Lower leg skin (tissue), 4 donors: ENCODE measurements at regions not wholly inside any gene's neighbourhood (a gene's known extent, or its start where the extent isn't known, plus 50 kb on each side); places are given as distances from the start of the nearest gene placed in this dataset.
A peak's percentile ranks its signal among the peaks of the same experiment; 100 is the strongest.

Source experiments
- DNase-seq, 2 donors: peaks; one replicate each; pipeline ENCODE4 v3.0.0-alpha.2; 2019; ENCODE audit warnings: low spot score in 2 of 2
- H3K4me3 ChIP-seq: fragments of 200-600 bp; sonication (generic); 2 replicates; pipeline ENCODE4 v1.5.1; 2017; ENCODE audit warnings: mild to moderate bottlenecking, low read depth; ENCODE audit not compliant: poor library complexity, severe bottlenecking
- CTCF ChIP-seq, 3 donors: fragments of 450-650 bp; IDR thresholded peaks; one replicate each; pipeline ENCODE4 v1.5.1; 2016; ENCODE audit warnings: antibody characterized with exemption in 3 of 3, mild to moderate bottlenecking in 3 of 3, moderate library complexity in 2 of 3
- POLR2A ChIP-seq, 2 donors: fragments of 450-650 bp; IDR thresholded peaks; one replicate each; pipeline ENCODE4 v1.6.1; 2016 to 2017; ENCODE audit warnings: antibody characterized with exemption in 2 of 2, mild to moderate bottlenecking in 1 of 2, moderate library complexity in 1 of 2
- WGBS, 2 donors: methylation state at CpG; one replicate each; pipeline ENCODE4 v1.1.5; 2018; 5-methylcytosine and 5-hydroxymethylcytosine counted together
- intact Hi-C: fragments of 100-400 bp; cut with DNase I; formaldehyde crosslinking; loops from one replicate; pipeline ENCODE4 v1.15.0; 2023; ENCODE audit warnings: low total_unique reads

GRCh38 chr2:239724851-239725550 lies 300.1 kb downstream of the NDUFA10 start:
- H3K4me3 ChIP-seq, result no peak overlapping the region
- peak in 1 of 2 donors; percentile 76 for DNase-seq
- TF ChIP-seq POLR2A (IDR thresholded peaks at IDR 0.05) (no peak), CTCF (IDR thresholded peaks at IDR 0.05) (no peak)
- intact Hi-C loops, result no loop called here
- 63% methylated on average over 11 to 14 of the region's 14 CpGs for WGBS, 2 donors

- no peak for TF ChIP-seq POLR2A (IDR thresholded peaks at IDR 0.05)
- TF ChIP-seq CTCF (IDR thresholded peaks at IDR 0.05), result no peak
- no peak overlapping the region for H3K4me3 ChIP-seq
- 46 to 60% methylated on average over 16 of the region's 16 CpGs for WGBS, 2 donors
- DNase-seq, result peak in 1 of 2 donors; percentile 71
- intact Hi-C loops, result no loop called here
These were observed 300.8 kb downstream of the NDUFA10 start for GRCh38 chr2:239724194-239724849.

DNA sequence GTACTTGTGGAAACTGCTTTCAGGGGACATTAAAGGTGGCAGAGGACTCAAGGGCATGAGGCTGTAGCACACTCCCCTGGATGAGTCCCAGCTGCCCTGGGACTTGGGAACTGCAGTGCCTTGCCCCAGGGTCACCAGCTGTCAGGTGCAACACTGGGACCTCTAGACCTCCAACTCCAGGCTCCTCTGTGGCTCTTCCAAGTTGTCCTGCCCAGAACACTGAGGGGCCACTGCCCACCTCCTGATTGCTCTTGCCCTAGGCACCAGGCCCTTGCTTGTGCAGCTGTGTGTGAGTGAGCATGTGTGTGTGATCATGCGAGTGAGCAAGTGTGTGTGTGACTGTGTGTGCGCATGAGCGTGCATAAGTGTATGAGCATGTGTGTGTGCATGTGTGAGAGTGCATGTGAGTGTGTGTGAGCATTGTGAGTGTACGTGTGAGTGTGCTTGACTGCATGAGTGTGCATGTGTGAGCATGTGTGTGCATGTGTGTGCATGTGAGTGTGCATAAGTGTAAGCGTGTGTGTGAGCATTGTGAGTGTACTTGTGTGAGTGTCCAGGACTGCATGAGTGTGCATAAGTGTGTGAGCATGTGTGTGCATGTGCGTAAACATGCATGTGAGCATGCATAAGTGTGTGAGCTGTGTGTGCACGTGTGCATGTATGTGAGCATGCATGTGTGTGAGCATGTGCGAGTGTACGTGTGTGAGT lies 301.5 kb downstream of the NDUFA10 start:
- WGBS, 2 donors, result 72 to 85% methylated on average over 9 of the region's 9 CpGs
- H3K4me3 ChIP-seq, result no peak overlapping the region
- intact Hi-C loops, result no loop called here
- TF ChIP-seq CTCF (IDR thresholded peaks at IDR 0.05) (no peak), POLR2A (IDR thresholded peaks at IDR 0.05) (no peak)
- peak in 1 of 2 donors; percentile 45 for DNase-seq

DNA sequence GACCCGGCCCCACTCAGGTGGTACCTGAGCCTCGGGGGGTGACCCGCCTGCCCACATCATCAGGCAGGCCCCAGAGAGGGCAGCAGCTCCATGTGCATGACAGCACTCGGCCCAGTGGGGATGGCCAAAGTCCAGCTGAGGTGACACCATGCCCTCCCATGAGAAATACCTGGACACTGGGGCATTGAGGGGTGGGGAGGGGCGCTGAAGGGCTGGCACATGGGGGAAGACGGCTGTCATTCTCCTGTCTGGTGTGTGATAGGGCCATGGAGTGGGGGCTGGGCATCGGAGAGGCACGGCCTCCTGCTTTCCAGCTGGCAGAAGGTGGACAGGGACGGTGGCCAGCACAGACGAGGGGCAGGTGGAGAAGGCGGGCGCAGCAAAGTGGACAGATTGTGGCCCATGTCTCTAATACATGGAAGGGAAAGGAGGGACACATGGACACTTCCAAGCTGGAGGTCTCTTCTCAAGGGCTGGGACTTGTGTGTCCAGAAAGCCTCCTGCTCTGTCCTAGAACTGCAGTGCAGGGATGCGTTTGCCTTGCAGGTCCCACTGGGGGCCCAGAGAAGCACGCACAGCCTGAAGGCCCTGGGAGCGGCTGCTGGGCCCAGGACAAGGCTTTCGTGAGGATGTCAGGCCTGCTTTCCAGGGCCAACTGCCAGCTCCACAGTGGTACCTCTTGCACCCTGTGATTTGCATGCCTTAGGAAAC lies 302.2 kb downstream of the NDUFA10 start:
- H3K4me3 ChIP-seq, result no peak overlapping the region
- intact Hi-C loops, result no loop called here
- TF ChIP-seq POLR2A (IDR thresholded peaks at IDR 0.05) (no peak), CTCF (IDR thresholded peaks at IDR 0.05) (no peak)
- peak in 1 of 2 donors; percentile 71 for DNase-seq
- 84 to 89% methylated on average over 10 to 12 of the region's 16 CpGs for WGBS, 2 donors

- no peak overlapping the region for H3K4me3 ChIP-seq
- intact Hi-C loops, result no loop called here
- TF ChIP-seq POLR2A (IDR thresholded peaks at IDR 0.05), result no peak
- TF ChIP-seq CTCF (IDR thresholded peaks at IDR 0.05), result no peak
- DNase-seq, result peak in 1 of 2 donors; percentile 70
- 90 to 92% methylated on average over 17 to 18 of the region's 18 CpGs for WGBS, 2 donors
These were observed 303.0 kb downstream of the NDUFA10 start for GRCh38 chr2:239721991-239722759.
